Endothelial cell of umbilical vein (primary cell): ENCODE measurements at regions not wholly inside any gene's neighbourhood (a gene's known extent, or its start where the extent isn't known, plus 50 kb on each side); places are given as distances from the start of the nearest gene placed in this dataset.

Experiments used
- EZH2 ChIP-seq: IDR thresholded peaks from 2 replicates; pipeline ENCODE4 v1.6.1; 2012; ENCODE audit warnings: borderline replicate concordance, low read depth, mild to moderate bottlenecking, moderate library complexity, low read length, inconsistent platforms; ENCODE audit not compliant: severe bottlenecking
- POLR2A ChIP-seq: IDR thresholded peaks from 2 replicates; pipeline ENCODE4 v1.6.1; 2012; ENCODE audit warnings: low read depth, mild to moderate bottlenecking, control low read depth, low read length
- TF ChIP-seq, protein P1 (sequence below), 2 donors: IDR thresholded peaks; 1 replicate in 1 of 2; 2 replicates in 1 of 2; pipeline ENCODE4 v1.5.1; 2011; ENCODE audit warnings: low read length in 2 of 2, mild to moderate bottlenecking in 2 of 2, moderate library complexity in 2 of 2, control low read depth in 1 of 2, inconsistent platforms in 1 of 2, low read depth in 1 of 2; ENCODE audit not compliant: insufficient read depth in 1 of 2; ENCODE audit errors: extremely low read depth in 1 of 2

DNA sequence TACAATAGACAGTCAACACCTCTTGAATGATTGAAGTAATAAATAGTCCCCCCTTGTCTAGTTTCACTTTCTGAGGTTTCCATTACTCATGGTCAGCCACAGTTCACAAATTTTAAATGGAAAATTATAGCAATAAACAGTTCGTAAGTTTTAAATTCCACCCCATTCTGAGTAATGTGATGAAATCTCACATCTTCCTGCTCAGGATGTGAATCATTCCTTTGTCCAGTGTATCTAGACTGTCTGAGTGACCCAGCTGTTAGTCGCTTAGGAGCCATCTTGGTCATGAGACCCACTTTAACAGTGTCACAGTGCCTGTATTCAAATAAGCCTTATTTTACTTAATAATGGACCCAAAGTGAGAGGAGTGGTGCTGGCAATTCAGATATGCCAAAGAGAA lies 311.6 kb upstream of the PRR16 start:
- no peak for TF ChIP-seq EZH2
- TF ChIP-seq, protein P1, sequence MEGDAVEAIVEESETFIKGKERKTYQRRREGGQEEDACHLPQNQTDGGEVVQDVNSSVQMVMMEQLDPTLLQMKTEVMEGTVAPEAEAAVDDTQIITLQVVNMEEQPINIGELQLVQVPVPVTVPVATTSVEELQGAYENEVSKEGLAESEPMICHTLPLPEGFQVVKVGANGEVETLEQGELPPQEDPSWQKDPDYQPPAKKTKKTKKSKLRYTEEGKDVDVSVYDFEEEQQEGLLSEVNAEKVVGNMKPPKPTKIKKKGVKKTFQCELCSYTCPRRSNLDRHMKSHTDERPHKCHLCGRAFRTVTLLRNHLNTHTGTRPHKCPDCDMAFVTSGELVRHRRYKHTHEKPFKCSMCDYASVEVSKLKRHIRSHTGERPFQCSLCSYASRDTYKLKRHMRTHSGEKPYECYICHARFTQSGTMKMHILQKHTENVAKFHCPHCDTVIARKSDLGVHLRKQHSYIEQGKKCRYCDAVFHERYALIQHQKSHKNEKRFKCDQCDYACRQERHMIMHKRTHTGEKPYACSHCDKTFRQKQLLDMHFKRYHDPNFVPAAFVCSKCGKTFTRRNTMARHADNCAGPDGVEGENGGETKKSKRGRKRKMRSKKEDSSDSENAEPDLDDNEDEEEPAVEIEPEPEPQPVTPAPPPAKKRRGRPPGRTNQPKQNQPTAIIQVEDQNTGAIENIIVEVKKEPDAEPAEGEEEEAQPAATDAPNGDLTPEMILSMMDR (IDR thresholded peaks at IDR 0.05; ENCODE audit: extremely low read depth in 1 of 2, insufficient read depth in 1 of 2, low read depth in 1 of 2, low read length in 2 of 2) = no peak
- no peak for TF ChIP-seq POLR2A
